SK-N-DZ (cell line): ENCODE measurements at regions not wholly inside any gene's neighbourhood (a gene's known extent, or its start where the extent isn't known, plus 50 kb on each side); places are given as distances from the start of the nearest gene placed in this dataset.
"Not testable (repeated sequence)": the region's sequence is repeated elsewhere in the genome, so short reads cannot be mapped to it uniquely, and the experiment has no call there.

Experiments
- DNase-seq: peaks from one replicate; pipeline ENCODE4 v3.0.0-alpha.2; 2015; ENCODE audit warnings: low spot score

DNA sequence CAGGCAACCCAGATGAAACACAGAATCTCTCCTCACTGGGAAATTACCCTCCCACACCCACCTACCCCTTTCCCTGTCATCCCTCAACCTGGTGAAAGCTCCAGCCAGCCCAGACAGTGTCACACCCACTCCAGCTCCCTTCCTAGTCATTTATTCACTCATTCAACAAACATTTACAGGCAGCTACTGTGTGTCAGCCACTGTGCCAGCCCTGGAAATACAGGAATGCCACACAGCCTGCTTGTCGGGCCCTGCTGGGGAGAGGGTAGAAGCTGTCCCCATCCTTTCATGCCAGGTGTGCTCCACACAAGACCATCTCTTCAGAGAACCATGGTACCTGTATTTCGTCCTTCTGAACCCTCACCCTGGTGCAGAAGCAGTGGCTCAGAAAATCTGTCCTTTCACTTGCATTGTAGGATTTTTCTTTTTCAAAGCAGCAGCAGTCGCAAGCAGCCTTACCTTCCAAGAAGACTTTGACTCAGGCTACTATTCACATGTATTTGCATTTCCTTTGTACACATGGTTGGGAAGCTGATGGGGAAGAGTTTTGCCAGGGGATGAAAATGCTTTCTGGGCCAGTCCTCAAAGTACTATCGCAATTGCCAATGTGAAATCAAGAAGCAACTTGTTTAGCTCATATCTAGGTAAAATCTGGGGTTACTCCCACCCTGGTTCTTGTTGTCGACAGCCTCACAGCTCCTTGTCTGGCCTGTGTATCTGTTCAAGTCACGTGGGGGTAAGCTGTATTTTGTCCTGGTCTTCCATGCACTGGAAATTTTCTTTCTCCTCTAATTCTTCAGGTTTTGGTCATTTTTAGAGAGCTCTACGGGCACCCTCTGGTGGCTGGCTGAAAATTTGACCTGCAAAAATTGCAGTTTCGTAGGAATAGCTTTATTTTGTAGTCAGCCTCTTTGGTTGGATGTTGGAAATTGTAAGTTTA is 147.4 kb upstream of the EGLN3 start:
- DNase-seq: peak; percentile 46

DNA sequence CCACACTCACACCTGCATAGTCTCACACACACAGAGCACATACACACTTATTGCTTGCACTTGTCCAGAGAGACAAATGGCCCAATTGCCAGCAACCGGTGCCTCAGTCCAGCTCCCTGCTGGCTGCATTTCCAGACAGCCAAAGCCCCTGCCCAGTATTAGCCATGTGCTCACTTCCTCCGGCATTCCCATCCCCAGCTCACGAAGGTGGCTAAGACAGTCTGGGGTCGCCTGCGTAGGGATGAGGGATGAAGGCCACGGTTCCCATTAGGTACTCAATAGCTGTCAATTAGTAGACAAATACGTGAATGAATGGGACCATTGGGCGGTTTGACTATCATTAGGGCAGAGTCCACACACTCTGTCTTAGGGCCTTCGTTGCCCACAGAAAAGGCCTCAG is 146.8 kb upstream of the EGLN3 start:
- no peak for DNase-seq

DNA sequence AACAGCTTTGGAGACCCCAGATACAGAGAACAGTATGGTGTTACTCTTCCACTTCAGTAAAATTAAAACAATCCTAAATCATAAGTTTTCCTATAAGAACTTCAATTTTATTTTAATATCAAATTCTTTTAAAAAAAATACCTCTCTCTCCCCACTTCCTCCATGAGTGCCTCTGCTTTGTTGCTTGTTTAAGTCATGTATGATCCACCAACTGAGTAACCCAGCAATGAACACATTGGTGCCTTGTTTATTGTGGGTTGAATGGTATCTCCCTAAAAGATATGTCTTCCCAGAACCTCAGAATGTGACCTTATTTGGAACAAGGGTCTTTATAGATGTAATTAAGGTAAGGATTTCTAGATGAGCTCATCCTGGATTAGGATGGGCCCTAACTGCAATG is 143.5 kb upstream of the EGLN3 start:
- DNase-seq: no peak

DNA sequence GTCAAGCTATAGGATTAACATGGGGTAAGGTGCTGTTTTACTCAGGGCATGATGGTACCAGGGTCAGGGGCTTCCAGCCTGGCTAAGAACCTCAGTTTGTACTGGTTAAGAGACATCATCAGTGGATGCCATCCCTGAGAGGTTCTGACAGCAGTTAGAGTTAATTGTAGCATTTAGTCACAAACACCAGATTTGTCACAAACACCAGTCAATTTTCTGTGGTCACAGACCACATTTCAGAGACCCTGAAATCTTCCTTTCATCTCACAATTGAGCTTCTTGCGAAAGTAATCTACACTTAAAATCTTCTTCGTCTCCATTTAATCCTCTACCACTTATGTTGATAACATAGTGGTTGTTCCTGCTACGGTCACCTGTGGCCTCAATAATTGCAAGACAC is 143.0 kb upstream of the EGLN3 start:
- no peak for DNase-seq

DNA sequence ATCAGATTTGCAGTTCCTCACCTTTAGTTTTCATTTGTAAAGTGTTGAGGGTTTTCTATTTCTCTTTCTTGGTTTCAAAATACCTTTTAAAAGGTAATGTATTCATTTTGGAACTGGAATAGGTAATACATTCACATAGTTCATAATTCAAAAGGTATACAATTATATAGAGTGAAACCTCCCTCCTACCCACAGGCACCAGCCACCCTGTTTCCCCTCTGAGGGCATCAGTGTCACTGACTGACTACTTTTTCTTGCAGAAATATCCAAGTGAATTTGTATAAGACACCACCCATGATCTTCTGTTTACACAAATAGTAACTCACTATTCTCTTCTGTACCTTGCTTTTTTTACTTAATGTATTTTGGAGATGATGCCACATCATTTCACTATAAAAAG is 139.6 kb upstream of the EGLN3 start:
- DNase-seq: no peak

DNA sequence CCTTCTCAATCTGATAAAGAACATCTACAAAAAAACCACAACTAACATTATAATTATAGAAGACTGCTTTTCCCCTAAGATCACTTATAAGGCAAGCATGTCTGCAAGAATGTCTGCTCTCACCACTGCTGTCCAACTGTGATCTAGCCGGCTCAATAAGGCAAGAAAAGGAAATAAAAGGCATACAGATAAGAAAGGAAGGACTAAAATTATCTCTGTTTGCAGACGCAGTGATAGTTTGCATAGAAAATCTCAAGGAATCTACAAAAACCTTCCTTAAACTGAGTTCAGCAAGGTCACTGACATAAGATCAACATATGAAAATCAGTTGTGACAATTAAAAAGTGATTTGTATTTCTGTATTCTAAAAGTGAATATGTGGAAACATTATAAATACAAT is 138.0 kb upstream of the EGLN3 start:
- DNase-seq: no peak

DNA sequence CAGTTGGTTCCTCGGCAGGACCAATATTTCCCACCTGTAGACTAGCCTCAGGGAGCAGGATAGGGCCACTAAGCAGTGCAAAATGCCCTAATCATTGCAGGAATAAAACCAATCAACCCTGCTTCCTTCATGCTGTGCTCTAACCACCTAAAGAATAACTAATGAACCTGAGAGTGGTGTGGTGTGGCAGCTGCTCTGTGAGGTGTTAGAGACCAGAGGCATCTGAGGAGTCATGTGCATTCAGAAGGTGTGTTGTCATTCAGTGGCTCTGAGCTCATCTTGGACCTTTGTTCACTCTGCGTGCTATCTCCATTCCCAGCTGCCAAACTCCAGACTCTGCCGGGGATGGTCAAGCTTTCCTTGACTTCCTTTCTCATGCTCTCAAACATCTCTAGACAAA is 136.7 kb upstream of the EGLN3 start:
- no peak for DNase-seq

DNA sequence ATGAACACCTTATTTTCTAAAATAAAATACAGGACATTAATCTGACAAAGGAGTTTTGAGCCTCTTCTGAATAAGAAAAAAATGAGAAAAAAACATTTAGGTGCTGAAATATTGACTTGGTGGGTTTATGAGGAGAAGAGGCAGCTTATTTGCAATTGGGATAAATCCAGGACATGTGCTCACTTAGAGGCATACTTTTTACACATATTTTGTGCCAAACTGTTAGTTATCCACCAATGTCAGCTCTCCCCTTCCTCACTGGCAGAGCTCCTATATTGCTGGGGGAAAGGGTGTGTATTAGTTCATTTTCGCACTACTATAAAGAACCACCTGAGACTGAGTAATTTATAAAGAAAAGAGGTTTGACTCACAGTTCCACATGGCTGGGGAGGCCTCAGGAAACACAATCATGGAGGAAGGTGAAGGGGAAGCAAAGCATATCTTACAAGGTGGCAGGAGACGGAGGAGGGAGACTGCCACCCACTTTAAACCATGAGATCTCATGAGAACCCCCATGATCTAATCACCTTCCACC is 135.4 kb upstream of the EGLN3 start:
- no peak for DNase-seq

DNA sequence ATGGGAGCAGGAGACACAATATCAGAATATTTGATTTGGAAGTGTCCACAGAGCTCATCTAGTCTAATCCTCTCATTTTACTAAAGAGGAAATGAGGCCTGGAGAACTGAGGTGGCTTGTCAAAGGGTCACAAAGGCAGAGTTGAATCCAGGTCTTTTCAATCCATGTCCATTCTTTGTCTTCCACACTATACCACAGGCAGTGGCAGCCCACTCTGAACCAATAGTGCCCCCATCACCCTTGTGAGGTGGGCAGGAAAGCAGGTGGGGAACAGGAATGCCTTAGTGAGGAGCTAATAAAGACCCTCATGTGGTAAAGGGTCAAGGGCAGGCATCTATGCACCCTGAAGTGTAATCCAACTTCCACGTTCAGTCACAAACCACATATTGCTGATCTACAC is 134.8 kb upstream of the EGLN3 start:
- DNase-seq: no peak

DNA sequence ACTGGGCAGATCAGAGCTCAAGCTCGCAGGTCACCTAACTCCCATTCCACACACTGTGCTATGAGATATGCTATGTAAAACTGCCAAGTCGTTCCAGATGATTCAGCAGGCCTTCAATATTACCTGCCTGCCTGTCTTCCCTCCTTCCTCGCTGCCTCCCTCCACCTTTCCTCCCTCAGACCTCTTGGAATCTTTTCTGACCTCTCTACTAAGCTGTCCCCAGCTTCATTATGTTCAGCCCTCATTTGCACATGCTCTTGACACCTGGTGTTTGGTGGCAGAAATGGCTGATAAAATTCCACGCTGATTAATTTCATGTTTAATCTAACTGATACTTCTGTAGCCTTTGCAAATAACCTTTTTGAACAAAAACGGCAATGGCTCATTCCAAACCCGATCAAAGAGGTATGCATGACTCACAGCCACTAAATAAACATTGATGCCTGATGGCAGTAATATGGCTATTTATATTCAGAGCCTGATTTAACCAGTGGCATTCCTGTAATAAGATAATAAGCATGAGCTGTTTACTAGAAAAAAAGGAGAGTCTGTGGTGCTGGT is 130.8 kb upstream of the EGLN3 start:
- DNase-seq: no peak

DNA sequence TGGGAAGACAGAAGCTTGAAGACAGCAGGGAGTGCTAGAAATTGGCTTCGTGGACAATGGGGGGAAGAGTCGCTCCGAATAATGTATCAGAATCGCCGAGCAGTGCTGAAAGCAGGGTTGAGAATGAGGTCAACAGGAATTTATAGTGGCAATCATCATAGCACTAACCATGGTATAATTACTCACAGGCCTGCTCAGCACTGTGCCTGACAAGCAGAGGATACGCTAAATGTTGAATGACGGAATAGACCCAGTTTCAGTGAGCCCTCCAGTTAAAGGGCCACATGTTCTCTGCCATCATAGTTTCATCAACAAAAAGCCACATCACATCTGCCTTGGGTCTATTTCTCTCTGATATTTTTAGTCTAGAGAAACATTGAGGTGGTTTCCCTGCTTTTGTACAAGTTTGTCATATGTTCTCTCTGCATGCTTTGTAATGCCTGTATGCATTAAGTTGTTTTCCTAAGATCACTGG is 130.3 kb upstream of the EGLN3 start:
- DNase-seq: no peak

DNA sequence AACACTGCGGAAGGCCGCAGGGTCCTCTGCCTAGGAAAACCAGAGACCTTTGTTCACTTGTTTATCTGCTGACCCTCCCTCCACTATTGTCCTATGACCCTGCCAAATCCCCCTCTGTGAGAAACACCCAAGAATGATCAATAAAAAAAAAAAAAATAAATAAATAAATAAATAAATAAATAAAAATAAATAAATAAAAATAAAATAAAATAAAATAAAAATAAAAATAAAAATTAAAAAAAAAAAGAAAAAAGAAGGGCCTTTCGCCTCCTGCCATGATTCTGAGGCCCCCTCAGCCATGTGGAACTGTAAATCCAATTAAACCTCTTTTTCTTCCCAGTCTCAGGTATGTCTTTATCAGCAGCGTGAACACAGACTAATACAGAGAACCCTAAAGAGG is 128.8 kb upstream of the EGLN3 start:
- DNase-seq: not testable (repeated sequence)

DNA sequence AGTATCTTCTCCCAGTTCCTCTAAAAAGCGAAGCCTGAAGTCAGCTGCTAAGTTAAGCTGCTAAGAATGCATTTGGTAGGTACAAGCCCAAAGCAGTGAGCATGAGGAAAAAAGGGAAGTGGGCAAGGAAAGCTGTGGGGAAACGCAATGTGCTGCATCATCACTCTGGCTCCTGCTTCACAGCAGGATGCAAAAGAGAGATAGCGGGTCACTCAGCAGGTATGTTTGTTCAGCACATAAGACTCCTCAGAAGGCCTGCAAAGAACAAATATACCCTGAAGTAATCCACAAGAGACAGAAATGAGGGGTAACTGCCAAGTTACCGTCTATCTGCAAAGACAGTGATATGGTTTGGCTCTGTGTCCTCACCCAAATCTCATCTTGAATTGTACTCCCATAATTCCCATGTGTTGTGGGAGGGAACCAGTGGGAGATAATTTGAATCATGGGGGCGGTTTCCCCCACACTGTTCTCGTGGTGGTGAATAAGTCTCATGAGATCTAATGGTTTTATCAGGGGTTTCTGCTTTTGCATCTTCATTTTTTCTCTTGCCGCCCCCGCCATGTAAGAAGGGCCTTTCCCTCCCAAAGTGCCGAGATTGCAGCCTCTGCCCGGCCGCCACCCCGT is 127.4 kb upstream of the EGLN3 start:
- no peak for DNase-seq

DNA sequence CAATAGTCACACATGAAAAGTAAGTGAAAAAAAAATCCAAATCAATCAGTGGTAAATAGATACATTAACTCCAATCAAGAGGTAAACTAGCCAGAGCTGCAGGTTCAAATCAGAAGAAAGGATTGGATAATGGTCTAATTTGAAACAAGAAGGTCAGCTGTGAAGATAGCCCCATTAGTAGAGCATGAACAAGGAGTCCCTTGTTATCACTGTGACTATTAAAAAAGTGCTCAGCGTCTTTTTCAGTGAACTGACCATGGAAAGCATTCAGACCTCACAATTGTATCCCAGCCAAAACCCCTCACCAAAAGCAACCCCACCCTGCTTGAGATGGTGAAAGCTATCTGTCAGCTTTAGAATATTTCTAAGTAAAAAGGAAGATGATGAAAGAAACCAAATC is 125.0 kb upstream of the EGLN3 start:
- DNase-seq: no peak

DNA sequence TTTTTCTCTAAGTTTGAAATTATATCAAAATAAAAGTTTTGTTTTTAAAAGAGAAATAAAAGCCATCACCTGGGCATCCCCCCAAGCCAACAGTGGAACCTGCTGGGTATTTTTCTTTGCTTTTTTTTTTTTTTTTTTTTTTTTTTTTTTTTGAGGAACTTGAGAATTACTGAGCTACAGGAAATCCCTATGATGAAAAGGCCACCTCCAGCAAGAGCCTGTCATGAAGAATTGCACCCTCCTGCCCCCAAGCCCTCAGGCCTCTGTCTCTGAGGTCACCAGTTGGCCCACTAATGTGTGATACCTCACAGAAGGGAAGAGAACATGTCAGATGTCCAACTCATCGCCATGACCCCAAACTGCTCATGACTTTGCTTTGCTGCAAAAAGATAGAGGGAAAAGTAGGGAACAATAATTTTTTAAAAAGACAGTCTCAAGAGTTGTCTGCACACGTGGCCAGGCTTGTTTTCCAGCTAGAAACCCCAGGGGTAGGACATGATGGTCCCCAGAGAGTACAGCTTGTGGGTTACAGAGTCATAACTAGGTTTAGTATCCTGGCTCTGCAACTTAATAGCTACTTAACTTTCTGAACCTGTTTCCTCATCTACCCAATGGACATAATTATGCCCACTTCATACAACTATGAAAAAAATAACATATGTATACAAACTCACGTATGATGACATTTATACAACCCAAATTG is 124.3 kb upstream of the EGLN3 start:
- no peak for DNase-seq

DNA sequence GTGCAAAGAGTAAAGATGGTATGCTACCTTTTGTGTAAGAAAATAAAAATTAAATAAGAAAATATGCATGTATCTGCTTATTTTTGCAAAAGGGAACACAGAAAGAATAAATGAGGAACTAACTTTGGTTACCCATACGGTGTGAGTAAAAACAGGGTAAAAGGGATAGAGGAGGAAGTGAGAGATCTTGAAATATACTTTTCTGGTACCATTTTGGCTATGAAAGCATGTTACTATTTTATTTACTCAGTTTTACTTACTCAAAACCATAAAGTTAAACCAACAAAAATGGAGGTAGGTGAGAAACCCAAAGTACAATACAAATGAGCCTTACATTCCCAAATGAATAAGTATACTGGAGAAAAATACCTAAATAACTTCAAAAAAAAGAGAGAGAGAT is 122.0 kb upstream of the EGLN3 start:
- no peak for DNase-seq

DNA sequence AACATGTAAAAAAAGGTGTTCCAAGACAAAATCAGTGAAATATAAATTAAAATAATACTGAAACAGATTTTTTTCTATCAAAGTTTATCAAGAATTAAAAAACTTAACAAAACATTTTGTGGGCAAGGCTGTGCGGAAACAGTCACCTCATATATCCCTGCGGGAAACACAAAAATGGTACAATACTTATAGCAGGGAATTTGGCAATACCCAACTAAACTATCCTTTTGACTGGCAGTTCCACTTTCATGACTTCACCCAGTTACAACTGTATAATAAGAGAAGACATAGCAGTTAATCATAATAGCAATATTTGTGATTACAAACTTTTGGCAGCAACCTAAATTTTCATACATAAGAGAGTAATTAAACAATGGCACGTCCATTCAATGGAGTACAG is 121.5 kb upstream of the EGLN3 start:
- no peak for DNase-seq

DNA sequence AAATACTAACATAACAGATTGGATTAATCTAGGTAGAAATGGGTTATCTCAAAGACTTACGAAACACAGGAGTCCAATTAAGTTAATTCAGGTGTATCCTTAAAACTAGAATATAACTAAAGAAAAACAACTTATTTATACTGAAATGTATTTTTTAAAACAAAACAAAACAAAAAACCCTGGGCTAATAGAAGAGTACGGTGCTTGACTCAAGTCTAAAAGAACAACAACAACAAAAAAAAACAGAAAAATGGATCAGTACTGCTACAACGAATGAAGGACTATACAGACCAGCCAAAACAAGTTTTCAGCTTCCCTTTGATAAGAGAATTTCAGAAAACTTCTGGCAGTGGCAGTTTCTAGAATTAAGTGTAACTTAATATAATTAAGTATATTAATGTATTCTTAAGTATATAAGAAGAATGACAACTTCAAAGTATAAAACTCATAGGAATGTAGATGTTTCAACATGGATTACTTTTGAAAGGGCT is 120.1 kb upstream of the EGLN3 start:
- DNase-seq: no peak

DNA sequence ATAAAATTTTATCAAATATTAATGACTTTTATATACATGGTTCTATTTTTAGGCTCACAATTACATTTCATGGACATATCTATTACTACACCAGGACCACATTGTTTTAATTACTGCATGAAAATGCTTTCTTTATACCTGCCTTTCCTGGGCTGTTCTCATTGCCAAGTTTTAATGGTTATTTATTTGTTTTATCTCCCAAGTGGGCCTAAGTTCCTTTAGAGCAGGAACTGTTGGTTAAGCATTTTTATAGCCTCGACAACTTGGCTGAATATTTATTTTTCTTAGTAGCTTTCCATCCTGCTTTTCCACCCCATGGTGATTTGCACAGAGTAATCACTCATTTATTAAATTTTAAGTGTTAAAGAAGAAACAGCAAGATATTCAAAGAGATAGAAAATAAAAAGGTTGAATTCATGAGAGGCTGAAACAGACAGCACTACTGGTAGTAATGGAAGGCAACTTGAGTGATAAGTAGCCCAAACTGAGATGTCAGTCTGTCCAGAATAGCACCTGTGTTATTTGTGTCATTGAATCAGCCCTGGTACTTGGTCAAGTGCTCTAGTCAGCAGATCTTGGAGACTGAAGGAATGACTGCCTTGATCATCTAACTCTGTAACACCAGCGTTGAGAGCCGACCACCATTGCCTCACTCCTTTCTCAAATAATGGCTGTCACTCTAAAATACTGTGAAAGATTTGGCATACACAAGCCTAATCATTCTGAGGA is 119.1 kb upstream of the EGLN3 start:
- DNase-seq: no peak

DNA sequence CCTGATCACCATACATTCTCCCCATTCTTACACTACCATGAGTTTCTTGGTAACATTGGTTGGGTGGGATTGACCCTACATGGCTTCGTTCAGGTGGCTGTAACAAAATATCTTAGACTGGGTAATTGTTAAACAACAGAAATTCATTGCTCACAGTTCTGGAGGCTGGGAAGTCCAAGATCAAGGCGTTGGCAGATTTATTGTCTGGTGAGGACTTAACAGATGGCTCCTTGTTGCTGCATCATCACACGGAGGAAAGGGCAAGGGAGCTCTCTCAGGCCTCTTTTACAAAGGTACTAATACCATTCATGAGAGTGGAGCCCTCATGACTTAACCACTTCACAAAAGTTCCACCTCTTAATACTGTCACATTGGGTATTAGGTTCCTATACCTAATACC is 116.7 kb upstream of the EGLN3 start:
- no peak for DNase-seq
